ENCODE measurements at regions not wholly inside any gene's neighbourhood (a gene's known extent, or its start where the extent isn't known, plus 50 kb on each side); places are given as distances from the start of the nearest gene placed in this dataset.

DNA sequence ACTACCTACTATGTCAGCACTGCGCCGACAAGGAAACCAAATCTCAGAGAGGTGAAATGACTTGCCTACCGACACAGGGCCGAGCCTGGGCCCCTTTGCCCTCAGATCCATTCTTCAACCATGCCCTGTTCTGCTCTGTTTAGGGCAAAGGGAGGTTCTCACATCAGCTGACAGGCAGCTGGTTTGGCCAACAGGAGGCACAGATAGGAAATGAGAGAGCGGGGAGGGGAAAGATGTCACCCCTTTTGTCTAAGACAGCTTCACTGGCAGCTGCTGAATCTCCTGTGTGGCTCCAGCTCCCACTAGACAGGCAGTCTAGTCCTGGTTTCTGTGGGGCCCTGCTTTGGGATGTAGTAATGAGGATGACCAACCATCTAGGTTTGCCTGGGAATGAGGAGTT is 158.7 kb downstream of the TMEM200A start:
- TF ChIP-seq POLR2AphosphoS5 (IDR thresholded peaks at IDR 0.05; ENCODE audit: low read depth) (no peak), SPI1 (IDR thresholded peaks at IDR 0.05; ENCODE audit: borderline replicate concordance, low read depth) (no peak), GABPA (IDR thresholded peaks at IDR 0.05; ENCODE audit: low read depth) (no peak)
- TF ChIP-seq, protein P1, sequence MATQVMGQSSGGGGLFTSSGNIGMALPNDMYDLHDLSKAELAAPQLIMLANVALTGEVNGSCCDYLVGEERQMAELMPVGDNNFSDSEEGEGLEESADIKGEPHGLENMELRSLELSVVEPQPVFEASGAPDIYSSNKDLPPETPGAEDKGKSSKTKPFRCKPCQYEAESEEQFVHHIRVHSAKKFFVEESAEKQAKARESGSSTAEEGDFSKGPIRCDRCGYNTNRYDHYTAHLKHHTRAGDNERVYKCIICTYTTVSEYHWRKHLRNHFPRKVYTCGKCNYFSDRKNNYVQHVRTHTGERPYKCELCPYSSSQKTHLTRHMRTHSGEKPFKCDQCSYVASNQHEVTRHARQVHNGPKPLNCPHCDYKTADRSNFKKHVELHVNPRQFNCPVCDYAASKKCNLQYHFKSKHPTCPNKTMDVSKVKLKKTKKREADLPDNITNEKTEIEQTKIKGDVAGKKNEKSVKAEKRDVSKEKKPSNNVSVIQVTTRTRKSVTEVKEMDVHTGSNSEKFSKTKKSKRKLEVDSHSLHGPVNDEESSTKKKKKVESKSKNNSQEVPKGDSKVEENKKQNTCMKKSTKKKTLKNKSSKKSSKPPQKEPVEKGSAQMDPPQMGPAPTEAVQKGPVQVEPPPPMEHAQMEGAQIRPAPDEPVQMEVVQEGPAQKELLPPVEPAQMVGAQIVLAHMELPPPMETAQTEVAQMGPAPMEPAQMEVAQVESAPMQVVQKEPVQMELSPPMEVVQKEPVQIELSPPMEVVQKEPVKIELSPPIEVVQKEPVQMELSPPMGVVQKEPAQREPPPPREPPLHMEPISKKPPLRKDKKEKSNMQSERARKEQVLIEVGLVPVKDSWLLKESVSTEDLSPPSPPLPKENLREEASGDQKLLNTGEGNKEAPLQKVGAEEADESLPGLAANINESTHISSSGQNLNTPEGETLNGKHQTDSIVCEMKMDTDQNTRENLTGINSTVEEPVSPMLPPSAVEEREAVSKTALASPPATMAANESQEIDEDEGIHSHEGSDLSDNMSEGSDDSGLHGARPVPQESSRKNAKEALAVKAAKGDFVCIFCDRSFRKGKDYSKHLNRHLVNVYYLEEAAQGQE (IDR thresholded peaks at IDR 0.05; ENCODE audit: insufficient replicate concordance, low read depth), result no peak
- TF ChIP-seq, protein P2, sequence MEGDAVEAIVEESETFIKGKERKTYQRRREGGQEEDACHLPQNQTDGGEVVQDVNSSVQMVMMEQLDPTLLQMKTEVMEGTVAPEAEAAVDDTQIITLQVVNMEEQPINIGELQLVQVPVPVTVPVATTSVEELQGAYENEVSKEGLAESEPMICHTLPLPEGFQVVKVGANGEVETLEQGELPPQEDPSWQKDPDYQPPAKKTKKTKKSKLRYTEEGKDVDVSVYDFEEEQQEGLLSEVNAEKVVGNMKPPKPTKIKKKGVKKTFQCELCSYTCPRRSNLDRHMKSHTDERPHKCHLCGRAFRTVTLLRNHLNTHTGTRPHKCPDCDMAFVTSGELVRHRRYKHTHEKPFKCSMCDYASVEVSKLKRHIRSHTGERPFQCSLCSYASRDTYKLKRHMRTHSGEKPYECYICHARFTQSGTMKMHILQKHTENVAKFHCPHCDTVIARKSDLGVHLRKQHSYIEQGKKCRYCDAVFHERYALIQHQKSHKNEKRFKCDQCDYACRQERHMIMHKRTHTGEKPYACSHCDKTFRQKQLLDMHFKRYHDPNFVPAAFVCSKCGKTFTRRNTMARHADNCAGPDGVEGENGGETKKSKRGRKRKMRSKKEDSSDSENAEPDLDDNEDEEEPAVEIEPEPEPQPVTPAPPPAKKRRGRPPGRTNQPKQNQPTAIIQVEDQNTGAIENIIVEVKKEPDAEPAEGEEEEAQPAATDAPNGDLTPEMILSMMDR (IDR thresholded peaks at IDR 0.05; ENCODE audit: insufficient read depth, low read length), result no peak
- no peak overlapping the region for H3K4me3 ChIP-seq (replicated peaks; ENCODE audit: insufficient read depth, low read length)
- H3K27ac ChIP-seq (replicated peaks), result no peak overlapping the region
- DNase-seq (ENCODE audit: low read depth in 1 of 2, low spot score in 1 of 2), result no peak
- no peaks in the 10 kb centered on the region for H3K27me3 ChIP-seq (ENCODE audit: insufficient read depth, poor library complexity, severe bottlenecking)

DNA sequence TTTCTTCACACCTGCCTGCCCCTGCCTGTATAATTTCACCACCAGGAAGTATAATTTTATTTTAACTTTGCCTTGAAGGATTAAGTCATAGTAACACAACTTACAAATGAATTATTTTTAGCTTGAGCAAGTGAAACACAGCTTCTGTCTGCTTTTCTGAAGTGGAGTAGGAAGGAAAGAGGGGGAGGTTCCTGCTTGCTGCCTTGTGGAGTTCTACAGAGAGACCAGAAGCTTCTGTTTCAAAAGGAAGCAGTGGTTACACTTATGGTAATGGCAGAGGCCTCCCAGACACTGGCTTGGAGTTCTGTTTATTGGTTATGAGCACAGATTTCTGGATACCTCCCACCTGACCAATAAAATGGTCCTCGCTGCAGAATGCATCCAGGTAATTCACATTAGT is 159.6 kb downstream of the TMEM200A start:
- TF ChIP-seq, protein P1 (IDR thresholded peaks at IDR 0.05; ENCODE audit: insufficient replicate concordance, low read depth), result no peak
- TF ChIP-seq GABPA (IDR thresholded peaks at IDR 0.05; ENCODE audit: low read depth) (no peak), SPI1 (IDR thresholded peaks at IDR 0.05; ENCODE audit: borderline replicate concordance, low read depth) (no peak), POLR2AphosphoS5 (IDR thresholded peaks at IDR 0.05; ENCODE audit: low read depth) (no peak)
- TF ChIP-seq, protein P2 (IDR thresholded peaks at IDR 0.05; ENCODE audit: insufficient read depth, low read length), result no peak
- DNase-seq (ENCODE audit: low read depth in 1 of 2, low spot score in 1 of 2), result no peak
- no peak overlapping the region for H3K27ac ChIP-seq (replicated peaks)
- H3K4me3 ChIP-seq (replicated peaks; ENCODE audit: insufficient read depth, low read length), result no peak overlapping the region
- H3K27me3 ChIP-seq (ENCODE audit: insufficient read depth, poor library complexity, severe bottlenecking), result no peaks in the 10 kb centered on the region

DNA sequence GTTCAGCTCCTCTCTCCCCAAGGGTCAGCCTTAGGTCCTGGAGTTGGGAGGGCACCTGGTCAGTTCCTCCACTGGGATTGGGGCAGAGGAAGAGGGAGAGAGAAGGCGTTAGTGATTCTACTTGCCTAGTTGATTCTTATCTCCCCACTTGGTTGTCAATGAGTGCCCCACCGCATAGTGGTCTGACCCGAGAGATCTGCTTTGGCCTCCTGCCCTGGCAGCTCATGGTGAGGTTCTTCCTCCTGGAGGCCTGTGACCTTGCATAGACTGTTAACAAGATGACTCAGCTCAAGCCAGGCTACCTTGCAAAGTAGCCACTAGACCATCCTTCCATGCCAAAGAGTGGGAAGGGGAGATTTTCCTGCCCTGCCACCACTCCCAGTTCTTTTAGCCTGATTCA is 160.6 kb downstream of the TMEM200A start:
- DNase-seq (ENCODE audit: low read depth in 1 of 2, low spot score in 1 of 2), result no peak
- TF ChIP-seq SPI1 (IDR thresholded peaks at IDR 0.05; ENCODE audit: borderline replicate concordance, low read depth) (no peak), GABPA (IDR thresholded peaks at IDR 0.05; ENCODE audit: low read depth) (no peak), POLR2AphosphoS5 (IDR thresholded peaks at IDR 0.05; ENCODE audit: low read depth) (no peak)
- TF ChIP-seq, protein P1 (IDR thresholded peaks at IDR 0.05; ENCODE audit: insufficient replicate concordance, low read depth), result no peak
- TF ChIP-seq, protein P2 (IDR thresholded peaks at IDR 0.05; ENCODE audit: insufficient read depth, low read length), result no peak
- Histone ChIP-seq H3K27ac (replicated peaks) (no peak overlapping the region), H3K27me3 (ENCODE audit: insufficient read depth, poor library complexity, severe bottlenecking) (no peaks in the 10 kb centered on the region), H3K4me3 (replicated peaks; ENCODE audit: insufficient read depth, low read length) (no peak overlapping the region)
